NCI-H524 treated with DMSO at 0.1 percent for 48 hours (cell line): ENCODE measurements at regions not wholly inside any gene's neighbourhood (a gene's known extent, or its start where the extent isn't known, plus 50 kb on each side); places are given as distances from the start of the nearest gene placed in this dataset.

Experiments used
- DNase-seq: peaks from one replicate; lab custom pipeline; 2025; lab: John Stamatoyannopoulos, UW

GRCh38 chr5:33324667-33325307, 116.0 kb upstream of the TARS1 start:
- no peak for DNase-seq

GRCh38 chr5:33328818-33329217, 111.9 kb upstream of the TARS1 start:
- DNase-seq: no peak

DNA sequence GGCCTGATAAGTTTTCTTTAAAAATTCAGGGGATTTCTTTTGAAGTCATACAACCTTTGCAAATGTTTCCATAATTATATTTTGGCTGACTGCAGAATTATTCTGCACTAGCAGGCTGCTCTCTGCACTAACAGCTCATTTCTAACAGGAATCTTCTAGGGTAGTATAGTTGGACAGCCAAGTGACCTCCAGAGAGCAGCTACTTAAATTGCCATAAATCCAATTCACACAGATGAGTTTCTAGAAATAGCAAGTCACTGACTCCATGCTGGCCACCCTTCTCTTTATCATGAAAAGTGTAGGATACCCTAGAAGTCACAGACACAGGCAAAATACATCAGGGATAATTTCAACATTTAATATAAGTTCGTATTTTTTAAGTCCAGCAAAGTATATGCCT, 110.9 kb upstream of the TARS1 start:
- no peak for DNase-seq

GRCh38 chr5:33330426-33330825, 110.3 kb upstream of the TARS1 start:
- no peak for DNase-seq

DNA sequence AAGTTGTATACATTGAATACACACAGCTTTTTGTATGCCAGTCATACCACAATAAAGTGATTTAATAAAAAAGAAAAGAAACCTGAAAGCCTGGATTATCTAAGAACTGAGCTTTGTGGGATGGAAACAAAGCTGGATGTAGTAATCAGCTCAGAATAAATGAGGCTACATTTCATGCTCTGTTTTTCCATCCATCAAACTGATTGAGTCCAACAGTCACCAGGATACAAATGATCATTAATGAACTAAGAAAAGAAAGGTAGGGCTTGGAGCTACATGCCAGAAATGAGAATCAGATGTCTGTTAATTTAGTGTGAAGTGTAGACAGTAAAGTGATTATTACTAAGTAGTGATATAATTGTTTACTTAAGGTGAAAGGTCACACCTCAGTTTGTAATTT, 109.8 kb upstream of the TARS1 start:
- DNase-seq: no peak

DNA sequence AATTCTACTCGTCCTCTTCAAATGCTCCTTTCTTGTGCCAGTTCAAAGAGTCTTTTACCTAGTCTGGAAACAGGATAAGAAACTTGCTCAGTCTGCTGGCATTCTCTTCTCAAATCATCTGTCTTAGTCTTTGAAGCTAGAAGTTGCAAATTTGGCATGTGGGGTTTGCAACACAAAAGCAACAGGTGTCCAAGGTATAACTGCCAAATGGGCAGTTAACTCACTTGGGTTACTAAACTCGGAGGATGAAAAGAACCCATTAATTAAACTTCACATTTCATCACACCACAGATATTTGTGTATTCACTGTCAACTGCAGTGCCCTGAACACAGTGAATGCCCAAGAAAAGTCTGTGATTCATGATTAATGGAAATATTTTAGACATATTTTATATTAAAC, 108.0 kb upstream of the TARS1 start:
- DNase-seq: no peak

DNA sequence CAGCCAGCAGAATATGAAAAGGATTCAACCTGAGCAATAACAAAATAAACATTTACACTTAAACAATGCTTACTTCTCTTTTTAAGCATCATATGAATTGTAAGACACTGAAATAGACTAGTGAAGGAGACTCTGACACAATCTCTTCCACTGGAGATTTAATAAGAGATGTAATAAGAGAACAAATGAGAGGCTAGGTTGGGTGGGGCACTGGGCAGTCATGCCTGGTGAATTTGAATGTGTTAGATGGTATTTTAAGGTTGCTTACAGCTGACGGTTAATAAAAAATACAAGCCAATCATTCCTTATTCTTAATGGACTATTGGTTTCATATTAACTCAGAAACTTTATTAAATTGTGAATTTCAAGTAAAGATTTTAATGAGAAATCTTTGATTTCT, 105.9 kb upstream of the TARS1 start:
- no peak for DNase-seq

GRCh38 chr5:33336891-33337636, 103.7 kb upstream of the TARS1 start:
- DNase-seq: no peak

GRCh38 chr5:33337637-33337992, 103.2 kb upstream of the TARS1 start:
- no peak for DNase-seq

DNA sequence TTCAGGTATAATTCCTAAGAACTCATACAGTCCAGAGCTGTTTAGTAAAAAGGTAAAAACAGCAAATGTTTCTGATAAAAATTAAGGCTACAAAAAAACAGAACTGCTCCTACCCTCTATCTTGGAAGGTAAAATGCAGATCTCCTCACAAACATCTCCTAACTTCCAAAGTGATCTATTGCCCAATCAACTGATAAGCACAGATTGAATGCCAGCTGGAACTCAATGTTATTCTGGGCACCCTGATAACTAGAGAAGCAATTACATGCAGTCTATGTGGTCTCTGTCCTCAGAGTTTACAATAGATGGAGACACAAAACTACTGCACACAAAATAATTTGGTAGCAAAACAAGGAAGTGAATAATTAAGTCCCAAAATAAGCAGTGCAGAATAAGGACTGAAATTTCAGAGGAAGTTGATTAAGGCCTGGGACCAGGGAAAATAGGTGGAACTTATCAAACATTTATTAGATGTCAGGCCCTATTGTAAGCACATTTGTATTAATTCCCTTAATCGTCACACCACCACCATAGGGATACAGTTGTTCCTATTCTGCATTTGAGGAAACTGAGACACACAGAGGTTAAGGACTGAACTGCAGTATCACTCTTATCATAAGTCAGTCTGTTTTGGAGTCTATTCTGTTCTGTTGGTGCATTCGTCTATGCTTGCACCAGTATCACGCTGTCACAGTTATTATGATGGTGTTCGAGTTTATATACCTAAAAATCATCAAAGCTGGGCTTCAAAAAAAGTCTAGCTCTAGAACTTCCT, 102.2 kb upstream of the TARS1 start:
- DNase-seq: no peak

DNA sequence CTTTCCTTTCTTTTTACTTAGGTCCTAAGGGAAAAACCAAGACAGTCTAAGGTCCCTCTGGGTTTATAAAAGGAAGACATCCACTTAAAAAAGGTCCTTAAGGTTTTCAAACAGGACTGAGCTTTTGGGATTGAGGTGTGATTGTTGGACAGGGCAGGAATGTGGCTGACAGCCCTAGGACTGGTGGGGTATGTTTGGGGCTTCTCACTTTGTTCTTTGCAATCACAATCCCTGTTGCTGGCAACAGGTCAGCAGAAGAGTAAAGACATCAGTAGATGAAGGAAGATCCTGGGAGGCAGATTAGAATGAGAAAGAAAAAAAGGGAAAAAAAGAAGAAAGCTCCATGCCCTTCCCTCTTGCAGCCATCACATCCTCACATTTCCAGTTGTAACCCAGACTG, 101.4 kb upstream of the TARS1 start:
- no peak for DNase-seq

DNA sequence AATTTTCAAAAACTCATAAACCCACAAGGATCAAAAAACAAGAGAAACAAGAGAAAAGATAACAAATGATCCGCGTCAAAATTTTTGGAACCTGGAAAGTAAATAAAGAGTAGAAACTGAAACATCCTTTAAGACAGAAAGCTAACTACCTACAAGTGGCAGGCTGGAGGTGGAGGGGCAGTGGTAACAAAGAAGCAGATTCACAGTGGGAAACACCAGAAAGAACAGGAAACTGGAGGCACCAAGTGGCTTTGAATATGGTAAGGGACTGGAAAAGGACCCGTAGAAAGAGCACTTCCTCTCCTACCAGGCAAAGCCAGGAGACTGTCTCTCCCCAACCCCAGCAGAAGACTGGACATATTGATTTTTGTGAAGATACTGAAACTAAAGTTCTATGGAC, 100.6 kb upstream of the TARS1 start:
- DNase-seq: no peak

- DNase-seq: no peak
Observed at GRCh38 chr5:33341351-33341750, 99.4 kb upstream of the TARS1 start.

DNA sequence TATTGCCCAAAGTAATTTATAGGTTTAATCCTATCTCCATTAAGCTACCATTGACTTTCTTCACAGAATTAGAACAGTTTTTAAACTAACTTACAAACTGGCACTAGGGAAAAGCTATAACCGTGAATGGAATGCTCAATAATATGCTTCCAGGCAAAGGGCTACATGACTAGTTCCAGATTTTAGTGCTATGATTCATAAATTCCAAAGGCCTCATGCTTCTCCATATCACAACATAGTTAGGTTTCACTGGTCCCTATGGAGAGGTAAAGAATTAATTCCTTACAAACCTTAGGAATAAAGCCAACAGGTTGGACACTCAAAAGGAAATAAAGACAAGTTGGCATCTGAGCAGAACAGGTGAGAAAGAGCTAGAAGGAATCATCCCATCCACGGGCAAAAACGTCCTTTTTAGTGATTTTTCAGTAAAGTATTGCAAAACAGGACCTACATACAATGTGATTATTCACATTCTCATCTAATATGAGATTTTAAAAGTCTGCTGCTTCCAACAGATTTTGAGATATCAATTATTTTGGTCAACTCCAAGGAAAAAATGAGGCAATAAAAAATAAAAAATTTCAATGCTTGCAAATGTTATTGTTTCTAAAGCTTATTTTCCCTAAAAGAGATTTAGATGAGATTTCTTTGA, 97.0 kb upstream of the TARS1 start:
- no peak for DNase-seq

GRCh38 chr5:33346534-33346933, 94.2 kb upstream of the TARS1 start:
- no peak for DNase-seq

GRCh38 chr5:33361781-33362180, 79.0 kb upstream of the TARS1 start:
- no peak for DNase-seq

DNA sequence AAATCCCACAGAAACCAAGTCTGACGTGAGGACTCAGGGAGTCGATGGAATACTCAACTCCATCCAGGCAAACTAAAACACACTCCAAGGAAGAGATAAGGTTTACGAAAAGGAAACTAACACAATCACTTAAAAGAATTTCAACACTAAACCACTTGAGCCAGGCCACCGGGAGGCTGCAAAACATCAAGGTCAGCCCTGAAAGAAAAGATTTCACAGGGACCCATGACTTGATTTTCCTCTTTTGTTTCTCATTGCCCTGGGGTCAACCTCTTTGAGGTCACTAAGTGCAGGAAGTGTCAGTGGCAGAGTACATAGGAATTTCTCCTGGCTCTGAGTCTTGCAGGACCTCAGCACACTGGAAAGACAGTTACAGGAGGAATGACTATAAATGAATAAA, 77.8 kb upstream of the TARS1 start:
- no peak for DNase-seq

DNA sequence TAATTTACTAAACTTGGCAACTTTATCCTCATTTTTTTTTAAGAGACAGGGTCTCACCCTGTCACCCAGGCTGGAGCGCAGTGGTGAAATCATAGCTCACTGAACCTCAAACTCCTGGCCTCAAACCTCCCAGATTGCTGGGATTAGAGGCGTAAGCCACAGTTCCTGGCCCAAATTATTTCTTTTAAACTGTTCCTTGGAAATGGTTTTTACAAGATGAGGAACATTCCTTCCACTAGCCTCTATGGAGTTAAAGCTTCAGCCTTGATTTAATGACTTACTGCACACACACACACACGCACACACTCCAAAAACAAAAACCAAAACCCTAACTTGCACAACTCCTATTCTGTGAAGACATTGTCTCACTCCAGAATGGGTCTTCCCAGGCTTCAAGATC, 77.2 kb upstream of the TARS1 start:
- no peak for DNase-seq

DNA sequence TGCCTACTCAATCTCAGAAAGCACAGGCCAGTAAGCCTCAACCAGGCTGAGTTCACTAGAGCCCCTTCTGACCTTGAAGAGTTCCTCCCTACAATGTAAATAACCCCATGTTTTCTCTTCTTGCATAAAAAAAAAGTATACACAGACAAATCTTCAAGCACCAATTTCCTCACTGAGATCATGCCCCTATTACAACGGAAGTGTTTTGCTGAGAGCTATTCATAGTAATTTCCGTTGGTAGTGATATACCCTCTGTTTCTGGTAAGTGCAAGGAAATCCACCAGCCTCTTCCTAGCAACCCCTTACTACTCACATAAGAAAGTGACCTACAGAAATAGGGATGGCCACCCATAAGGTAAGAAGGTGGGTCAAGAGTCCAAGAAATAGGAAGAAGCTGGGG, 76.4 kb upstream of the TARS1 start:
- DNase-seq: no peak

- no peak for DNase-seq
Observed at GRCh38 chr5:33367416-33367815, 73.3 kb upstream of the TARS1 start.

GRCh38 chr5:33369485-33370465, 71.0 kb upstream of the TARS1 start:
- peak; percentile 7 for DNase-seq

- no peak for DNase-seq
Observed at GRCh38 chr5:33370466-33370859, 70.3 kb upstream of the TARS1 start.
